K562 (cell line): ENCODE measurements at regions not wholly inside any gene's neighbourhood (a gene's known extent, or its start where the extent isn't known, plus 50 kb on each side); places are given as distances from the start of the nearest gene placed in this dataset.
A peak's percentile ranks its signal among the peaks of the same experiment; 100 is the strongest.

Experiments
- ATAC-seq: fragments of 200-7000 bp; cut with Tn5 transposase; 3 replicates; pipeline ENCODE4 v1.9.1; 2020; ENCODE audit warnings: moderate library complexity
- BruUV-seq: library from RNA; stranded (reverse); fragments of 400-500 nt; replicated peaks from 2 replicates; lab custom pipeline; 2021; lab: Mats Ljungman, UMichigan
- CTCF ChIA-PET: fragments of 300-600 bp; formaldehyde crosslinking; extraction: SDS; loops from one replicate; lab custom pipeline; 2021; ENCODE audit warnings: low intra/inter-chr PET ratio; lab: Yijun Ruan, JAX
- POLR2A ChIA-PET: fragments of 300-600, 350-650 bp; sonication (Branson Sonifier 250); formaldehyde crosslinking; extraction: SDS; loops from one replicate; lab custom pipeline; 2021; ENCODE audit warnings: antibody characterized with exemption, inconsistent platforms; lab: Yijun Ruan, JAX
- DNase-seq, 4 experiments: peaks; one replicate each; pipeline versions ENCODE4 v3.0.0 to v3.0.0-alpha.2; 2011 to 2018; ENCODE audit warnings: low spot score in 3 of 4, mixed read lengths in 3 of 4; ENCODE audit errors: extremely low read depth in 1 of 4
- FAIRE-seq: peaks from 2 replicates; lab custom pipeline; 2011; peaks lifted over from hg19 to GRCh38; lab: Jason Lieb, UNC
- H2AFZ ChIP-seq: 2 replicates; pipeline ENCODE4 v1.6.0; 2011; ENCODE audit warnings: low read depth, low read length, control low read depth, inconsistent platforms
- H3K27ac ChIP-seq: fragments of 200-600 bp; 3 replicates; pipeline ENCODE4 v1.8.0; 2011; ENCODE audit warnings: low read depth, mild to moderate bottlenecking, control low read depth, inconsistent platforms, low read length, moderate library complexity, mixed read lengths; ENCODE audit errors: extremely low read depth
- H3K27me3 ChIP-seq, 2 experiments: fragments of 300-600 bp in 1 of 2; 2 replicates in 1 of 2; 3 replicates in 1 of 2; pipeline versions ENCODE4 v1.6.0 to v1.8.0; 2011; ENCODE audit warnings: inconsistent platforms in 2 of 2, low read length in 2 of 2, mild to moderate bottlenecking in 1 of 2, mixed read lengths in 1 of 2, moderate library complexity in 1 of 2; ENCODE audit not compliant: control insufficient read depth in 2 of 2, insufficient read depth in 2 of 2
- H3K36me3 ChIP-seq: fragments of 300-600 bp; 3 replicates; pipeline ENCODE4 v1.8.0; 2011; ENCODE audit warnings: mild to moderate bottlenecking, low read length, inconsistent platforms; ENCODE audit not compliant: control insufficient read depth, insufficient read depth
- H3K4me1 ChIP-seq, 2 experiments: fragments of 200-600 bp in 1 of 2; replicated peaks in 1 of 2; 2 replicates in 1 of 2; 3 replicates in 1 of 2; pipeline versions ENCODE4 v1.5.1 to v1.8.0; 2011; ENCODE audit warnings: inconsistent platforms in 2 of 2, low read length in 2 of 2, mild to moderate bottlenecking in 1 of 2, mixed read lengths in 1 of 2, moderate library complexity in 1 of 2; ENCODE audit not compliant: control insufficient read depth in 2 of 2, insufficient read depth in 2 of 2
- H3K4me2 ChIP-seq: 2 replicates; pipeline ENCODE4 v1.6.1; 2011; ENCODE audit warnings: low read length, control low read depth, inconsistent platforms, mixed read lengths; ENCODE audit not compliant: insufficient read depth
- H3K4me3 ChIP-seq: fragments of 200-600 bp; sonication (generic), shearing (Covaris generic); 2 replicates; pipeline ENCODE4 v1.5.1; 2016; ENCODE audit warnings: control low read depth, inconsistent platforms
- H3K79me2 ChIP-seq: fragments of 200-600 bp; 3 replicates; pipeline ENCODE4 v1.8.0; 2011; ENCODE audit warnings: low read length, inconsistent platforms; ENCODE audit not compliant: control insufficient read depth, insufficient read depth
- H3K9ac ChIP-seq, 2 experiments: 2 replicates each; pipeline versions ENCODE4 v1.6.0 to v1.6.1; 2011; ENCODE audit warnings: low read depth in 2 of 2, low read length in 2 of 2, control low read depth in 1 of 2, inconsistent platforms in 1 of 2, mild to moderate bottlenecking in 1 of 2, mixed read lengths in 1 of 2; ENCODE audit not compliant: insufficient read depth in 1 of 2
- H3K9me1 ChIP-seq: one replicate; pipeline ENCODE4 v1.6.0; 2011; ENCODE audit warnings: inconsistent platforms, mild to moderate bottlenecking, low read length, moderate library complexity; ENCODE audit not compliant: control insufficient read depth, insufficient read depth
- H3K9me3 ChIP-seq: replicated peaks from 2 replicates; pipeline ENCODE4 v1.5.1; 2011; ENCODE audit warnings: low read depth, low read length, inconsistent platforms; ENCODE audit not compliant: control insufficient read depth, insufficient read depth
- H4K20me1 ChIP-seq: replicated peaks from 2 replicates; pipeline ENCODE4 v1.6.1; 2011; ENCODE audit warnings: low read length, inconsistent platforms, mixed read lengths; ENCODE audit not compliant: control insufficient read depth, insufficient read depth
- MAFF ChIP-seq: IDR thresholded peaks from 2 replicates; pipeline ENCODE4 v1.6.1; 2012; ENCODE audit warnings: low read length, improper control_type of control experiment
- MAFK ChIP-seq: IDR thresholded peaks from 2 replicates; pipeline ENCODE4 v1.6.1; 2011; ENCODE audit warnings: low read length, improper control_type of control experiment
- ZNF143 ChIP-seq: sonication (generic); formaldehyde crosslinking; IDR thresholded peaks from 2 replicates; pipeline ENCODE4 v1.9.0; 2022; ENCODE audit warnings: mild to moderate bottlenecking, missing genetic modification reagents
- ZNF316 ChIP-seq: fragments of 450-650 bp; IDR thresholded peaks from 2 replicates; pipeline ENCODE4 v1.6.1; 2016
- ZNF764 ChIP-seq: fragments of 250-450 bp; sonication (Bioruptor Pico); IDR thresholded peaks from 2 replicates; pipeline ENCODE4 v1.4.0; 2020; ENCODE audit warnings: low read depth, mild to moderate bottlenecking, moderate library complexity
- WGBS: fragments of 100-300 bp; shearing (Covaris generic); methylation state at CpG from one replicate; pipeline ENCODE4 v1.1.6; 2016; ENCODE audit warnings: low coverage, mixed read lengths; ENCODE audit not compliant: insufficient coverage; ENCODE audit errors: missing lambda C conversion rate; 5-methylcytosine and 5-hydroxymethylcytosine counted together
- in situ Hi-C: fragments of 300-500 bp; cut with MboI; formaldehyde crosslinking; loops from 4 replicates; pipeline ENCODE4 v1.15.0; 2018; ENCODE audit warnings: inconsistent platforms, mixed read lengths
- intact Hi-C: fragments of 100-400 bp; cut with micrococcal nuclease; formaldehyde crosslinking; loops from 2 replicates; pipeline ENCODE4 v1.14.2; 2022
- TF ChIP-seq, protein P1 (sequence below): fragments of 450-650 bp; IDR thresholded peaks from 2 replicates; pipeline ENCODE4 v1.6.1; 2016; ENCODE audit warnings: low read depth

DNA sequence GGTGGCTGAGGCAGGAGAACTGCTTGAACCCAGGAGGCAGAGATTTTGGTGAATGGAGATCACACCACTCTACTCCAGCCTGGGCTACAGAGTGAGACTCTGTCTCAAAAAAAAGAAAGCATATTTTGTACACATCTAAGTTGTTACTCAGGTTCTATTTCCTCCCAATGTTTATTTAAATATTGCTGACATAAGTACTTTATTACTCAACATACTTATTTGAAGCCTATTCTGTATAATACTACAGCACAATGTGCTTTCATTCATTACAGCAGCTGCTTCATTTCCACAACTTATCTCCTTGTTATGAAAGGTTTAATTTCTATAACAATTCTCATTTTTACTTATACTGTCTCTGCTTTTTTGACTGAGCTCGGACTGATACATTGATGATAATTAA, 495.7 kb downstream of the SLITRK1 start:
- no peak overlapping the region for H3K4me3 ChIP-seq
- H3K36me3 ChIP-seq, result no peaks in the 10 kb centered on the region
- 0% methylated on average over 1 of the region's 1 CpG for WGBS
- H4K20me1 ChIP-seq, result no peaks in the 10 kb centered on the region
- H3K9me1 ChIP-seq, result no peaks in the 10 kb centered on the region
- no peaks in the 10 kb centered on the region for H3K79me2 ChIP-seq
- TF ChIP-seq MAFK (peak; percentile 52), ZNF316 (peak; percentile 28; the same call in 1 of the 2 replicates), ZNF143 (CRISPR knock-in tag) (no peak), ZNF764 (CRISPR knock-in tag) (no peak), MAFF (peak; percentile 28; the same call in 1 of the 2 replicates)
- TF ChIP-seq, protein P1, sequence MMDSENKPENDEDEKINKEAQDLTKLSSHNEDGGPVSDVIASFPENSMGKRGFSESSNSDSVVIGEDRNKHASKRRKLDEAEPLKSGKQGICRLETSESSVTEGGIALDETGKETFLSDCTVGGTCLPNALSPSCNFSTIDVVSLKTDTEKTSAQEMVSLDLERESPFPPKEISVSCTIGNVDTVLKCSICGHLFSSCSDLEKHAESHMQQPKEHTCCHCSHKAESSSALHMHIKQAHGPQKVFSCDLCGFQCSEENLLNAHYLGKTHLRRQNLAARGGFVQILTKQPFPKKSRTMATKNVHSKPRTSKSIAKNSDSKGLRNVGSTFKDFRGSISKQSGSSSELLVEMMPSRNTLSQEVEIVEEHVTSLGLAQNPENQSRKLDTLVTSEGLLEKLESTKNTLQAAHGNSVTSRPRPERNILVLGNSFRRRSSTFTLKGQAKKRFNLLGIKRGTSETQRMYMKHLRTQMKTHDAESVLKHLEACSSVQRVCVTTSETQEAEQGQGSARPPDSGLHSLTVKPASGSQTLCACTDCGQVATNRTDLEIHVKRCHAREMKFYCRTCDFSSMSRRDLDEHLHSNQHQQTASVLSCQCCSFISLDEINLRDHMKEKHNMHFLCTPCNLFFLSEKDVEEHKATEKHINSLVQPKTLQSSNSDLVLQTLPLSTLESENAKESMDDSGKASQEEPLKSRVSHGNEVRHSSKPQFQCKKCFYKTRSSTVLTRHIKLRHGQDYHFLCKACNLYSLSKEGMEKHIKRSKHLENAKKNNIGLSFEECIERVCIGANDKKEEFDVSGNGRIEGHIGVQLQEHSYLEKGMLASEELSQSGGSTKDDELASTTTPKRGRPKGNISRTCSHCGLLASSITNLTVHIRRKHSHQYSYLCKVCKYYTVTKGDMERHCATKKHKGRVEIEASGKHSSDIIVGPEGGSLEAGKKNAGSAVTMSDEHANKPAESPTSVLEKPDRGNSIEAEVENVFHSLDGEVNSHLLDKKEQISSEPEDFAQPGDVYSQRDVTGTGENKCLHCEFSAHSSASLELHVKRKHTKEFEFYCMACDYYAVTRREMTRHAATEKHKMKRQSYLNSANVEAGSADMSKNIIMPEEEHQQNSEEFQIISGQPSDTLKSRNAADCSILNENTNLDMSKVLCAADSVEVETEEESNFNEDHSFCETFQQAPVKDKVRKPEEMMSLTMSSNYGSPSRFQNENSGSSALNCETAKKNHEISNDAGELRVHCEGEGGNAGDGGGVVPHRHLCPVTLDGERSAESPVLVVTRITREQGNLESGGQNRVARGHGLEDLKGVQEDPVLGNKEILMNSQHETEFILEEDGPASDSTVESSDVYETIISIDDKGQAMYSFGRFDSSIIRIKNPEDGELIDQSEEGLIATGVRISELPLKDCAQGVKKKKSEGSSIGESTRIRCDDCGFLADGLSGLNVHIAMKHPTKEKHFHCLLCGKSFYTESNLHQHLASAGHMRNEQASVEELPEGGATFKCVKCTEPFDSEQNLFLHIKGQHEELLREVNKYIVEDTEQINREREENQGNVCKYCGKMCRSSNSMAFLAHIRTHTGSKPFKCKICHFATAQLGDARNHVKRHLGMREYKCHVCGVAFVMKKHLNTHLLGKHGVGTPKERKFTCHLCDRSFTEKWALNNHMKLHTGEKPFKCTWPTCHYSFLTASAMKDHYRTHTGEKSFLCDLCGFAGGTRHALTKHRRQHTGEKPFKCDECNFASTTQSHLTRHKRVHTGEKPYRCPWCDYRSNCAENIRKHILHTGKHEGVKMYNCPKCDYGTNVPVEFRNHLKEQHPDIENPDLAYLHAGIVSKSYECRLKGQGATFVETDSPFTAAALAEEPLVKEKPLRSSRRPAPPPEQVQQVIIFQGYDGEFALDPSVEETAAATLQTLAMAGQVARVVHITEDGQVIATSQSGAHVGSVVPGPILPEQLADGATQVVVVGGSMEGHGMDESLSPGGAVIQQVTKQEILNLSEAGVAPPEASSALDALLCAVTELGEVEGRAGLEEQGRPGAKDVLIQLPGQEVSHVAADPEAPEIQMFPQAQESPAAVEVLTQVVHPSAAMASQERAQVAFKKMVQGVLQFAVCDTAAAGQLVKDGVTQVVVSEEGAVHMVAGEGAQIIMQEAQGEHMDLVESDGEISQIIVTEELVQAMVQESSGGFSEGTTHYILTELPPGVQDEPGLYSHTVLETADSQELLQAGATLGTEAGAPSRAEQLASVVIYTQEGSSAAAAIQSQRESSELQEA, result no peak
- no peak overlapping the region for H3K27ac ChIP-seq
- CTCF ChIA-PET, result no interaction called here
- in situ Hi-C loops (no loop called here), intact Hi-C loops (no loop called here)
- DNase-seq, result no peak
- no peak overlapping the region for H3K9ac ChIP-seq
- H3K9me3 ChIP-seq, result no peaks in the 10 kb centered on the region
- no peak for FAIRE-seq
- no peaks in the 10 kb centered on the region for H3K27me3 ChIP-seq
- no peak overlapping the region for H3K4me2 ChIP-seq
- H3K4me1 ChIP-seq, result no peaks in the 10 kb centered on the region
- H2AFZ ChIP-seq, result no peak overlapping the region
- BruUV-seq, result no TSS peak
- no peak for ATAC-seq
- POLR2A ChIA-PET, result no interaction called here
